ENCODE measurements at regions not wholly inside any gene's neighbourhood (a gene's known extent, or its start where the extent isn't known, plus 50 kb on each side); places are given as distances from the start of the nearest gene placed in this dataset.
"Not testable (repeated sequence)": the region's sequence is repeated elsewhere in the genome, so short reads cannot be mapped to it uniquely, and the experiment has no call there.

- DNase-seq (no peak), ATAC-seq (no peak)
These were observed 257.0 kb upstream of the RNF32 start for GRCh38 chr7:156383526-156383925.

- no peak for ATAC-seq
- DNase-seq, result no peak
These were observed 260.3 kb upstream of the RNF32 start for GRCh38 chr7:156380261-156380660.

- DNase-seq, result no peak
- ATAC-seq, result no peak
These were observed 261.1 kb upstream of the RNF32 start for GRCh38 chr7:156379324-156380070.

- ATAC-seq (no peak), DNase-seq (no peak)
These were observed 261.8 kb upstream of the RNF32 start for GRCh38 chr7:156378806-156379205.

GRCh38 chr7:156376317-156376716, 264.3 kb upstream of the RNF32 start:
- ATAC-seq (no peak), DNase-seq (no peak)

GRCh38 chr7:156374335-156374734, 266.2 kb upstream of the RNF32 start:
- no peak for DNase-seq
- ATAC-seq, result no peak

GRCh38 chr7:156369929-156370328, 270.6 kb upstream of the RNF32 start:
- DNase-seq, ATAC-seq: not testable (repeated sequence)

GRCh38 chr7:156368053-156368843, 272.3 kb upstream of the RNF32 start:
- ATAC-seq, result no peak
- no peak for DNase-seq

- no peak for DNase-seq
- ATAC-seq, result no peak
These were observed 276.8 kb upstream of the RNF32 start for GRCh38 chr7:156363751-156364150.

GRCh38 chr7:156360835-156361234, 279.7 kb upstream of the RNF32 start:
- ATAC-seq, result no peak
- no peak for DNase-seq

- ATAC-seq (no peak), DNase-seq (no peak)
These were observed 284.0 kb upstream of the RNF32 start for GRCh38 chr7:156356551-156356950.

- DNase-seq (no peak), ATAC-seq (no peak)
These were observed 287.2 kb upstream of the RNF32 start for GRCh38 chr7:156353352-156353751.

- not testable (repeated sequence) for ATAC-seq, DNase-seq
These were observed 292.8 kb upstream of the RNF32 start for GRCh38 chr7:156347703-156348248.

GRCh38 chr7:156347132-156347531, 293.4 kb upstream of the RNF32 start:
- no peak for ATAC-seq

GRCh38 chr7:156344595-156344994, 296.0 kb upstream of the RNF32 start:
- no peak for ATAC-seq

More at GRCh38 chr7:156347132-156347531, 293.4 kb upstream of the RNF32 start:
- DNase-seq, result no peak

GRCh38 chr7:156334636-156335035, 305.9 kb upstream of the RNF32 start:
- no peak for DNase-seq

More at GRCh38 chr7:156344595-156344994, 296.0 kb upstream of the RNF32 start:
- DNase-seq, result no peak

GRCh38 chr7:156327916-156328315, 312.7 kb upstream of the RNF32 start:
- DNase-seq, result no peak
- no peak for ATAC-seq

More at GRCh38 chr7:156334636-156335035, 305.9 kb upstream of the RNF32 start:
- no peak for ATAC-seq

- ATAC-seq (no peak), DNase-seq (no peak)
These were observed 313.1 kb upstream of the RNF32 start for GRCh38 chr7:156327474-156327873.

GRCh38 chr7:156324201-156324600, 316.4 kb upstream of the RNF32 start:
- no peak for DNase-seq
- ATAC-seq, result no peak

- DNase-seq, ATAC-seq: not testable (repeated sequence)
These were observed 319.1 kb upstream of the RNF32 start for GRCh38 chr7:156321430-156321829.

GRCh38 chr7:156318926-156319325, 321.6 kb upstream of the RNF32 start:
- DNase-seq (no peak), ATAC-seq (no peak)

GRCh38 chr7:156318426-156318825, 322.1 kb upstream of the RNF32 start:
- DNase-seq (no peak), ATAC-seq (no peak)

- ATAC-seq (no peak), DNase-seq (no peak)
These were observed 331.5 kb upstream of the RNF32 start for GRCh38 chr7:156309016-156309620.

Data from stimulated activated naive CD8-positive, alpha-beta T cell treated with anti-CD3 and anti-CD28 coated beads, Interleukin-15, Interleukin-2, amounts not matched to agents 100 U/mL and 50 U/mL, for 24 hours (primary cell).